HAP-1 (cell line): ENCODE measurements at regions not wholly inside any gene's neighbourhood (a gene's known extent, or its start where the extent isn't known, plus 50 kb on each side); places are given as distances from the start of the nearest gene placed in this dataset.

ENCODE experiments used
- DNase-seq, 2 experiments: peaks; one replicate each; pipeline ENCODE4 v3.0.0-alpha.2; 2016 to 2020; ENCODE audit warnings: low spot score in 2 of 2
- H3K27me3 ChIP-seq: fragments of 250-450 bp; sonication (Bioruptor Pico); 2 replicates; pipeline ENCODE4 v1.5.1; 2020; ENCODE audit warnings: low read depth, mild to moderate bottlenecking, moderate library complexity
- H3K36me3 ChIP-seq: fragments of 250-450 bp; sonication (Bioruptor Pico); replicated peaks from 2 replicates; pipeline ENCODE4 v1.5.1; 2020; ENCODE audit warnings: mild to moderate bottlenecking
- H3K4me1 ChIP-seq: fragments of 250-450 bp; sonication (Bioruptor Pico); 2 replicates; pipeline ENCODE4 v1.5.1; 2020; ENCODE audit warnings: mild to moderate bottlenecking
- H3K4me3 ChIP-seq: fragments of 250-450 bp; sonication (Bioruptor Pico); 2 replicates; pipeline ENCODE4 v1.5.1; 2020; ENCODE audit warnings: mild to moderate bottlenecking, moderate library complexity
- H3K9me3 ChIP-seq: fragments of 250-450 bp; sonication (Bioruptor Pico); 2 replicates; pipeline ENCODE4 v1.5.1; 2020; ENCODE audit warnings: mild to moderate bottlenecking, moderate library complexity
- in situ Hi-C: fragments of 300-500 bp; cut with MboI; formaldehyde crosslinking; loops from 3 replicates; pipeline ENCODE4 v1.14.3; 2020; ENCODE audit warnings: low sequenced_read_pairs, inconsistent platforms, mixed read lengths

DNA sequence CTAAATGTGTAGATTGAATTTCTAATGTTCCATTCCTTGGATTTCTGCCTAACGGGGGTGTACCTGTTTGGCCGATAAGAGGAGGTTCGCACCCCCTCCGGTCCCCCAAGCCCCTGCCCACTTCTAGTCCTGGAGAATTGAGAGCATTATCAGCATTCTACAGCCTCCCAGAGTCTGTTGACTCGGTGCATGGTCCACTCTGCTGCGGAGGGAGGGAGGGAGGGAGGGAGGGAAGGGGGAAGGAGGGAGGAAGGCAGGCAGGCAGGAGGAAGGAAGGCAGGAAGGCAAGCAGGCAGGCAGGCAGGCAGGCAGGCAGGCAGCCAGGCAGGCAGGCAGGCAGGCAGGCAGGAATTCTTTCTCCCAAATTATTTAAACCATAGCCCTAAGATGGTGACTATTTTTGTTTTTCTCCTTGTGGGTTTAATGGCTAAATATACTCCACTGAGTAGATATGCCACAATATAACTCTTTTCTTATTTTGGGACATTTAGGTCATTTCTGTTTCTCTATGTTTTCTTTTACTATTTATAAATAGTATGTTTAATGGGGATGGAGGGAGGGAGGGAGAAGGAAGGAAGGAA lies 69.5 kb upstream of the CHST15 start:
- in situ Hi-C loops = no loop called here
- Histone ChIP-seq H3K9me3 (no peaks in the 10 kb centered on the region), H3K27me3 (0 out of 2 replicates have a peak, but pooled peaks cover 2% of the 10 kb centered on the region), H3K36me3 (no peaks in the 10 kb centered on the region), H3K4me3 (no peak overlapping the region), H3K4me1 (no peaks in the 10 kb centered on the region)
- DNase-seq = no peak

DNA sequence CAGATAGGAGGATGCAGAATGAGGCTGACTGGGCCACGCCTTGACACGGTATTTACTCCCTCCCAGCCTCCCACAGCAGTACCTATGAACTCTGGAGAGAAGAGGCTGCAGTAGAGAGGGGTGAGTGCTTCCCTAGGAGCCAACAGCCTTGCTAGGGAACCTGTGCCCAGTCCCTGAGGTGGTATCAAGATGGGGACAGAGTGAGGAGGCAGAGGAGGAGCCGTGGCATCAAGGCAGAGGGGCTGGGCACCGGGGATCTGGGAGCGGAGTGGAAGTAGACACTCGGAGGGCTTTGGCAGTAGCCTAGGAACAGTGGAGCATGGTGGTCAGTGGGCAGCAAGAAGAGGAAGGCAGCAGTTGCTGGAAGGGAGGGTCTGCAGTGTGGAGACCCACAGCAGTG lies 68.7 kb upstream of the CHST15 start:
- in situ Hi-C loops = no loop called here
- Histone ChIP-seq H3K4me3 (no peak overlapping the region), H3K4me1 (no peaks in the 10 kb centered on the region), H3K27me3 (0 out of 2 replicates have a peak, but pooled peaks cover 2% of the 10 kb centered on the region), H3K36me3 (no peaks in the 10 kb centered on the region), H3K9me3 (no peaks in the 10 kb centered on the region)
- DNase-seq = no peak

DNA sequence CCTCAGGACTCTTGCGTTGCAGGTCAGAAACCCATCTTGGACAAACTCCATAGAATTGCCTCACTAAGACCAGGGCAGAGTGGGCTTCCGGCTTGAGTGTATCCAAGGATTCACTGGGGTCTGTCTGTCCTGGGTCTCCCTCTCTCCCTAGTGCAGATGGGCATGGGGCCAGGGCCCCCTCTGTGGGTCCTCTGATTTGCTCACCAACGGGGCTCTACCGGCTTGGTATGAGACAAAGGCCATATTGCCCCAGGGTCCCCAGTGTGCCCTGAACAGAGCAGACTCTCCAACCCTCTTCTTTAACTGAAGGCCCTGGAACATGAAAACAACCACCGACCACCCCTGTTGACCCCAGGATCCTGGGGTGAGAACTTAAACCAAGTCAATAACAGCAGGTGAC lies 68.2 kb upstream of the CHST15 start:
- no peaks in the 10 kb centered on the region for H3K4me1 ChIP-seq
- H3K4me3 ChIP-seq = no peak overlapping the region
- in situ Hi-C loops = no loop called here
- H3K9me3 ChIP-seq = no peaks in the 10 kb centered on the region
- no peak for DNase-seq
- 0 out of 2 replicates have a peak, but pooled peaks cover 2% of the 10 kb centered on the region for H3K27me3 ChIP-seq
- H3K36me3 ChIP-seq = no peaks in the 10 kb centered on the region

DNA sequence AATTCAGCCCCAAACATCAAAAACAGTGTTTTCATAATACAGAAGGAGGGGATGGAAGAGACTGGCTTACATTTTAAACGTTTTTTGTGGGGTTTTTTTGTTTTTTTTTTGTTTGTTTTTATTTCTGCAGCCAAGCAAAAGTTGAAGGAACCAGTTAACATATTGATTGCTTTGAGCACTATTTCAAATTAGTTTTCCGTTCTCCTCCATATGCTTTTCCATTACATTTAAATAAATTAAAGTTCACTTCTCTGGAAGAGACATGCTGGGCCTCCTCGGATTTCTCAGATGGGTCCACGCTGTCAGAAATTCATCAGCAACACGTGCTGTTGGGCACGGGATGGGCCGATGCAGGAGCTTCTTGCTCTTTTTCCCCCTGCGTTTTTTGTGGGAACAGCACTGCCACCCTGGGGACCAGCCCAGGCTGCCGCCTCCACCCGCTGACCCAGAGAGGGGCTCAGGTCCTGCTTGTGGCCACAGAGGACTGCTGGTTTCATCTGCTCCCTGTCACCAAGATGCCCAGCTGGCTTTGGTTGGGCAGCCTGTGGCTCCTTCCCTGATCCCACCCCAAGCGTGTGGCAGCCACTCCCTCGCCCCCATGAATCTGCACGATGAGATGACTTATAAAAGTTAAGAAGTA lies 67.7 kb upstream of the CHST15 start:
- H3K27me3 ChIP-seq = 0 out of 2 replicates have a peak, but pooled peaks cover 2% of the 10 kb centered on the region
- in situ Hi-C loops = no loop called here
- H3K9me3 ChIP-seq = no peaks in the 10 kb centered on the region
- no peaks in the 10 kb centered on the region for H3K36me3 ChIP-seq
- H3K4me1 ChIP-seq = no peaks in the 10 kb centered on the region
- no peak for DNase-seq
- H3K4me3 ChIP-seq = no peak overlapping the region

DNA sequence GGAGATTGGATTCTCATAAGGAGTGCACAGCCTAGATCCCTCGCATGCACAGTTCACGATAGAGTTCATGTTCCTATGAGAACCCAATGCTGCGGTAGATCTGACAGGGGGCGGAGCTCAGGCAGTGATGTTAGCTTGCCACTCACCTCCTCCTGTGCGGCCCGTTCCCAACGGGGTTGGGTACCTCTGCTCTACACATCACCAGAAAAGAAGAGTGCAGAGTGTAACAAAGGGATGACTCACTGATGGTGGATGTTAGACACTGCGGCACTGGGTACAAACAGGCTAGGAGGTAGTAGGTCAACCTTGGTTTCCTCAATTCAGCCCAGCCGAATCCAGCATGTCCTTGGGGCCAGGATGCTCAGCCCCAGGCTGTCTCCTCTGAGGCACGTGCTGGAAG lies 66.8 kb upstream of the CHST15 start:
- in situ Hi-C loops = no loop called here
- 0 out of 2 replicates have a peak, but pooled peaks cover 2% of the 10 kb centered on the region for H3K27me3 ChIP-seq
- no peak overlapping the region for H3K4me3 ChIP-seq
- no peaks in the 10 kb centered on the region for H3K36me3 ChIP-seq
- no peaks in the 10 kb centered on the region for H3K9me3 ChIP-seq
- H3K4me1 ChIP-seq = no peaks in the 10 kb centered on the region
- no peak for DNase-seq

DNA sequence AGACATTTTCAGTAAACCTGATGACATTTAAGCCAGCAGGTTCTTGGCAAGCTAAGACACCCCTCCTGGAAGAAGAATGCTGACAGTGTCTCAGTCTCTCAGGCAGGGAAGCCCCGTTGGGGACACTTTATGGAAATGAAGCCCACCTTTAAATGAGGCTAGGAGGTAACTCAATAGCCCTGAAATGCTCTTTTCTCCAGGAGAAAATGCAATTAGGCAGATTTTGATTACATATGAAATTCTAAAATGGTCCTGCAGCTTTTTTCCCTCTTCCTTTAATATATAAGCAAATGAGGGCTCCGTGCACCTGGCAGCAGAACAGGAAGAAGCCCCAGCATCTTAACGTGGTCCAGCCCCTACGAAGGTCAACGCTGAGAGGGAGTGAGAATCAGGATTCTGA lies 65.8 kb upstream of the CHST15 start:
- Histone ChIP-seq H3K36me3 (no peaks in the 10 kb centered on the region), H3K9me3 (no peaks in the 10 kb centered on the region), H3K4me3 (no peak overlapping the region), H3K4me1 (no peaks in the 10 kb centered on the region), H3K27me3 (0 out of 2 replicates have a peak, but pooled peaks cover 2% of the 10 kb centered on the region)
- in situ Hi-C loops = no loop called here
- DNase-seq = no peak

DNA sequence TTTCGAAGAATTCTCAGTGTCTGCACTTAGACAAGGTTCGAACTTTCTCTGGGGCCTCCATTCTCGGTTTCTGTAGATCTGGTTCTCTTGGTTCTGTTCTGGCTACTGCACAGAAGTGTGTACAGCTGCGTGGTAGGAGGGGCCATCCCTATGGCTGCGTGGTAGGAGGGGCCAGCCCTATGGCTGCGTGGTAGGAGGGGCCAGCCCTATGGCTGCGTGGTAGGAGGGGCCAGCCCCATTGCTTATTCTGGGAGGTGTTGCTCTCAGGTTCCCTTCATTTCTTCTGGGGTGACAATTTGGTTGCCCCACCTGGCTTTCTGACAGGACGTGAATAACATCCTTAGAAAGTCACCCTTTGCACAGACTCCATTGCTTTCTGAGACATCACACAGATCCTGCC lies 65.2 kb upstream of the CHST15 start:
- no peak overlapping the region for H3K4me3 ChIP-seq
- H3K4me1 ChIP-seq = no peaks in the 10 kb centered on the region
- in situ Hi-C loops = no loop called here
- H3K36me3 ChIP-seq = no peaks in the 10 kb centered on the region
- peak in 1 of 2 experiments; percentile 53 for DNase-seq
- no peaks in the 10 kb centered on the region for H3K9me3 ChIP-seq
- 0 out of 2 replicates have a peak, but pooled peaks cover 2% of the 10 kb centered on the region for H3K27me3 ChIP-seq

DNA sequence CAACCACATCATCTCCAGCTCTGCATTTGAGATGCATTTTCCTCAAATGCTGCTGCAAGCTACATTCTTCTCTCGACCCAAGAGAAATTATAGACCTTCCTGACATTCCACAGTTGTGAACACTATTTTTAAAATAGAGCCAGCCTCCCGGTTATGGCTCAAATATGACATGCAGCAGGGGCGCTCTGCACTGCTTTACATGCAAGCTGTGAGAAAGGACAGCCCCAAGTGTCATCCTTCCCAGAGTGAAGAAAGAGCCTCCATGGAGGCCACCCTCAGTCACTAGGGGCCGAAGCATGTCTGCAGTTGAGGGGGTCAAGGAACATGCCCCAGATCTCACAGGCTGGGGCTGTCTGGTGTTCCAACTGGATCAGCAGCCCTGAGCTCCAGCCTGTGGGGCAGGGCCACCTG lies 63.9 kb upstream of the CHST15 start:
- Histone ChIP-seq H3K27me3 (0 out of 2 replicates have a peak, but pooled peaks cover 2% of the 10 kb centered on the region), H3K4me1 (no peaks in the 10 kb centered on the region), H3K4me3 (no peak overlapping the region), H3K36me3 (no peaks in the 10 kb centered on the region), H3K9me3 (no peaks in the 10 kb centered on the region)
- DNase-seq = no peak
- in situ Hi-C loops = no loop called here

DNA sequence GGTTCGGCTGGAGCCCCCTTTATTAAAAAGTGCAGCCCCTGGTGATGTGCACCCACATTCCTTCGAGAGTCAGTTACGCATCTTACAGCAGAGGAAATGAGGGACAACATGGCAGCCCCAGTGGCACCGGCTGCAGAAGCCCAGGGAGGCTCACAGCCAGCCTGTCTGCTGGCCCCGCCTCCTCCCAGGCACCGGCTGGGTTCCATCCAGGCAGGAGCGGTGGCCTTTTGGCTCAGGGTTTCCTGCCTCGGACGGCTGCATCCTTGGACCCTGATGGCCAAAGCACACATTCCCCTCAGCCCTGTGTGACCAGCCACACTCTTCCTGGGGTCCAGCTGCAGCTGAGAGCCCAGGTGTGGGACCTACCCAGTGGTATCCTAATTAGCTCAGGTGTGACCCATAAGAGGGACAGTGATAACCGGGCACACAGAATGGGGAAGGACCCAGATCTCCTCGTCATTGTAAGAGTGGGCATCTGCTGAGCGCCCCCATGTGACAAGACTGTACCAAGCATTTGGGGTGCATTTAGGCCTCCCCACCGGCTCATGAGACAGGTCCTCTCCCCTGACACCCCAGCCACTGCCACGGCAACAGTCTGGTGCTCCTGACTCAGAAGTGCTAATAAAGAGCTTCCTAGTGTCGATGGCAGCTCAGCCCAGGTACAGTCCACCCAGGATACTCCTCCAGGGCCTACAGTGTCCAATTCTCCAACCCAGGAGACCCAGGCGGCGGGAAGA lies 63.3 kb upstream of the CHST15 start:
- H3K4me1 ChIP-seq = no peaks in the 10 kb centered on the region
- no peak overlapping the region for H3K4me3 ChIP-seq
- in situ Hi-C loops = no loop called here
- H3K36me3 ChIP-seq = no peaks in the 10 kb centered on the region
- H3K9me3 ChIP-seq = no peaks in the 10 kb centered on the region
- H3K27me3 ChIP-seq = 0 out of 2 replicates have a peak, but pooled peaks cover 2% of the 10 kb centered on the region
- DNase-seq = no peak

DNA sequence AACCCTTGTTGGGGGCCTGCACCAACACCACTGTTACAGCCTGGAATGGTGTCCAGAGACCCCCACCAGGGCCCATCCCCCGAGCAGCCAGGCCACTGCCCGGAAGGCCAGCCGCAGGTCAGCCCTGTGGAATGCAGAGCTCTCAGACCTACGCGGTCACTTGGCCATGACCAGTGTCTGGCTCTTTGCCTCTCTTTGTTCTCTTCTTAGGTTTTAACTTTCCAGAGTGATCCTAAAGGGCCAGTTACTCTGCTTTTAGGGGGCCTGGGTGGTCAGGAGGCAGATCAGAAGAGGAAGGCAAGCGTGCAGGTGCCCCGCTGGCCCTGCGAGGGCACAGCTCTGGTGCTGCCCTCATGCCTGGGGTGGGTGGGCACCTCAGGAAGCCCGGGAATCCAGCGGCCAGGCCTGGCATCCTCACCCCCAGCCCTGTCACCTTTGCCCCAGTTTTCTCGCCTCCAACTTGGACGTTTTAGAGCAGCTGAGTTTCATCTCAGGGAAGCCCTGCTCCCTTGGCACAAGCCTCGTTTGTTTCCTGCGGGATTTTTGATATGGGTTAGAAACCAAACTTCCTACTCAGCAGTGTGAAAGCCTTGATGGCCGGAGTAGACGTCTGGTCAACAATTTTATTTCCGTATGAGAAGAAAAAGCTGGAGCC lies 62.5 kb upstream of the CHST15 start:
- no peaks in the 10 kb centered on the region for H3K9me3 ChIP-seq
- 0 out of 2 replicates have a peak, but pooled peaks cover 2% of the 10 kb centered on the region for H3K27me3 ChIP-seq
- no peaks in the 10 kb centered on the region for H3K36me3 ChIP-seq
- no peak overlapping the region for H3K4me3 ChIP-seq
- in situ Hi-C loops = no loop called here
- DNase-seq = no peak
- no peaks in the 10 kb centered on the region for H3K4me1 ChIP-seq

DNA sequence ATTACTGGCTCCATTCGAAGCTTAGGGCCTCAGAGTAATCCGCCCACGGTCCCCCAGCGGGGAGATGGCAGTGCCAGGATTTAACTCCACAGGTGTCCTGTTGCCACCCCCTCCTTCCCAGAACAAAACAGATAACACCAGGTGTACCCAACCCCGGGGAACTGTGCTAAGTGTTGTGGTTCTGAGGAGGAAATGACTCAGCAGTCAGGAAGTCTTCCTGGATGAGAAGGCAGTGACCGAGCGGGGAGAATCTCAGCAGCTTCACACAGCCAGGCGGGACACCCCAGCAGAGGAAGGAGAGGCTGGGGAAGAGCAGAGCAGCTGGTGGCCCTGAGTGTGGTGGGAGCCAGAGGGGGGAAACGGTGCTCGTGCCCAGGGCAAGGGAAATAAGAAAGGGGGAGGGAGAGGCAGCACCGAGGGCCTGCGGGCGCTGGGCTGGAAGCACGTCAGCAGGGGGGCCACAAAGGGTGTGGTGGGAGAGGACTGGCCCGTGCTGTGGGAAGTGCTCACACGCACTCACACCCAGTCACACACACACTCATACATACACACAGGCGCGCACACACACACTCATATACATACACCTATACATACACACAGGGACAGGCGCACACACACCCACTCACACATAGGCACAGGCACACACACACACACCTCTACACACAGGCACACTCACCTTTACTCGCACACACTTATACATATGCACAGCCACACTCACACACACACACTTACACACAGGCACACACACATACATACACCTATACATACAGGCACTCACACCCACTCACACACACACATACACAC lies 59.8 kb upstream of the CHST15 start:
- in situ Hi-C loops = no loop called here
- DNase-seq = no peak
- Histone ChIP-seq H3K27me3 (no peaks in the 10 kb centered on the region), H3K4me3 (no peak overlapping the region), H3K36me3 (no peaks in the 10 kb centered on the region), H3K4me1 (no peaks in the 10 kb centered on the region), H3K9me3 (no peaks in the 10 kb centered on the region)

DNA sequence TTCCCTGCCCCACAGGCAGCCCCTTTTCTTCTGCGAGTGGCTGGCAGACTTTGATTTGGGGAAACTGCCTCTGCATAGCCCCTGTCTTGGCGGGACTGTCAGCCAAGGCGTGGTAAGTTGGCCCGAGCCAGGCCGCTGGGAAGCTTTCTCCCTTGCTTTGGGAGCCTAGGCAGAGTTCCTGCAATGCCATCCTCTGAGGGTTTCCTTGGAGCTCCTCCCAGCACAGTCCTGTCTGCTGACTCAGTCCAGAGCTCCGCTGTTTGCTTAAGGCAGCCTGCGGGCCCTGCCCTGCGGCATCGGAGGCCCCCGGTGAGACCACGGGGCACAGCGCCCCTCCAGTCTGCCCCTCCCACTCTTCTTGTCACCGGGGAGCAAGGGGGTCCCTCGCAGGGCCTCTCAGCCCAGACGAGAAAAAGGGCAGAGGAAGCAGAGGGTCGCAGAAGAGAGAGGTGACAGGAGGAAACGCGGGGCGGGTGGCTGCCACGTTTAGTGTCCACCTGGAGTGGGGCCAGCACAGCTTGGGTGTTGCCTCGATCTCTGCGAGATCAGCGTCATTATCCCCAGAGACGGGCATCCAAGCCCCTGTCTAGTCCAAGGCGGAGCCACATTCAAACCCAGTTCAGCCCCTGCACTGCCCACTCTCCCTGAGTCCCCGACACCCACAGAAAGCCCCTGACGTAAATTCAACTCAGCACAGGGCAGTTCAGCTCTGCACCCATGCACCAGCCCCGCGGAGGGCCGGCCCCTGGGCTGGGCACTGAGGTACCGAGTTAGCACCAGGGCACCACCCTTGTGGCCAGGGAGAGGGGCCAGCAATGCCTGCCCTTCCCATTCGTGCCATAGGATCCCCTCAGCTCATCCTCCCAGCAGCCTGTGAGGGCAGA lies 59.0 kb upstream of the CHST15 start:
- H3K27me3 ChIP-seq = no peaks in the 10 kb centered on the region
- in situ Hi-C loops = no loop called here
- no peaks in the 10 kb centered on the region; the same call in 1 of the 2 replicates for H3K4me1 ChIP-seq
- no peaks in the 10 kb centered on the region for H3K36me3 ChIP-seq
- no peak for DNase-seq
- H3K9me3 ChIP-seq = no peaks in the 10 kb centered on the region
- no peak overlapping the region for H3K4me3 ChIP-seq
